ENCODE measurements at regions not wholly inside any gene's neighbourhood (a gene's known extent, or its start where the extent isn't known, plus 50 kb on each side); places are given as distances from the start of the nearest gene placed in this dataset.
A peak's percentile ranks its signal among the peaks of the same experiment; 100 is the strongest.
"Not testable (repeated sequence)": the region's sequence is repeated elsewhere in the genome, so short reads cannot be mapped to it uniquely, and the experiment has no call there.

GRCh38 chr9:115804206-115804605, 349.4 kb upstream of the PAPPA start:
- no peak for DNase-seq (ENCODE audit: low read depth)
- TF ChIP-seq, protein P1, sequence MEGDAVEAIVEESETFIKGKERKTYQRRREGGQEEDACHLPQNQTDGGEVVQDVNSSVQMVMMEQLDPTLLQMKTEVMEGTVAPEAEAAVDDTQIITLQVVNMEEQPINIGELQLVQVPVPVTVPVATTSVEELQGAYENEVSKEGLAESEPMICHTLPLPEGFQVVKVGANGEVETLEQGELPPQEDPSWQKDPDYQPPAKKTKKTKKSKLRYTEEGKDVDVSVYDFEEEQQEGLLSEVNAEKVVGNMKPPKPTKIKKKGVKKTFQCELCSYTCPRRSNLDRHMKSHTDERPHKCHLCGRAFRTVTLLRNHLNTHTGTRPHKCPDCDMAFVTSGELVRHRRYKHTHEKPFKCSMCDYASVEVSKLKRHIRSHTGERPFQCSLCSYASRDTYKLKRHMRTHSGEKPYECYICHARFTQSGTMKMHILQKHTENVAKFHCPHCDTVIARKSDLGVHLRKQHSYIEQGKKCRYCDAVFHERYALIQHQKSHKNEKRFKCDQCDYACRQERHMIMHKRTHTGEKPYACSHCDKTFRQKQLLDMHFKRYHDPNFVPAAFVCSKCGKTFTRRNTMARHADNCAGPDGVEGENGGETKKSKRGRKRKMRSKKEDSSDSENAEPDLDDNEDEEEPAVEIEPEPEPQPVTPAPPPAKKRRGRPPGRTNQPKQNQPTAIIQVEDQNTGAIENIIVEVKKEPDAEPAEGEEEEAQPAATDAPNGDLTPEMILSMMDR (conservative IDR thresholded peaks at IDR 0.05; ENCODE audit: low read depth, low read length) = no peak
- H3K4me3 ChIP-seq (ENCODE audit: low read depth, low read length) = no peak overlapping the region

DNA sequence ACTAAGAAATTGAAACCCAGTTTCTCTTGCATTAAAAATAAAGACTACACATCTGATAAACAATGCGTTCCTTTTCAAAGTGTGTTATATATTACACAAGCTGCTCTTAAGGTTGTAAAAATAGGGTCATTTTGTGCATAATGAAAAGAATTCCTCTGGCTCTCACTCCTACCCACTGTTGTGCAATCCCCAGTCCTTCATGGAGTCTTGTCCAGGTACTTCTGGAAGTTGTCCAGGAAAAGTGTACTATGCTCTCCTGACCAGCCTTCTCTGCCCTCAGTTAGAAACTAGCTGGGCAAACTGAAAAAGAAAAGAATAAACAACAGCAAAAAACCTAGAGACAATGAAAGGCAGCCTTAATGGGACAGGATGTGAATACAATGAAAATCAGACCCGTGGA, 345.5 kb upstream of the PAPPA start:
- TF ChIP-seq, protein P1 (conservative IDR thresholded peaks at IDR 0.05; ENCODE audit: low read depth, low read length) = no peak

DNA sequence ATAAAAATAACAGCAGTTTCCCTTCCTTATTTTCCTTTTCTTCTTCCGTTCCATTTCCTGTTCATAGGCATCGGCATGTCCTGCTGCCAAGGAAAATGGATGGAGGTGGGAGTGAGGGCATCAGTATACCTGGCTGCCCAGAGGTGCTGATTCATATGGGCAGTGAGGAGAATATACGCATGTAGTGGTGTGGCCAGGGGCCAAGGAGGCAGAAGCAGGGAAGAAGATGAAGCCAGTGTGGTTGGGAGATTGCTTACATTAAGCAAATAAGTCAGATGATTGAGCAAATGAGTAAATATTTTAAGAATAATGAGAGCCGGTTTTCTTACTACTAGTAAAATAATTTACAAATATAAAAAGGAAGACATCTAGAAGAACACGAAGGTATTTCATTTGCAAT, 344.9 kb upstream of the PAPPA start:
- TF ChIP-seq, protein P1 (conservative IDR thresholded peaks at IDR 0.05; ENCODE audit: low read depth, low read length) = no peak
- H3K4me3 ChIP-seq (ENCODE audit: low read depth, low read length) = no peak overlapping the region
- peak; percentile 49 for DNase-seq (ENCODE audit: low read depth)

More for the DNA sequence above, 345.5 kb upstream of the PAPPA start:
- H3K4me3 ChIP-seq (ENCODE audit: low read depth, low read length) = no peak overlapping the region
- DNase-seq (ENCODE audit: low read depth) = peak; percentile 38

- peak; percentile 6 for DNase-seq (ENCODE audit: low read depth)
- TF ChIP-seq, protein P1 (conservative IDR thresholded peaks at IDR 0.05; ENCODE audit: low read depth, low read length) = no peak
- no peak overlapping the region for H3K4me3 ChIP-seq (ENCODE audit: low read depth, low read length)
These were observed 343.4 kb upstream of the PAPPA start for GRCh38 chr9:115810166-115810565.

DNA sequence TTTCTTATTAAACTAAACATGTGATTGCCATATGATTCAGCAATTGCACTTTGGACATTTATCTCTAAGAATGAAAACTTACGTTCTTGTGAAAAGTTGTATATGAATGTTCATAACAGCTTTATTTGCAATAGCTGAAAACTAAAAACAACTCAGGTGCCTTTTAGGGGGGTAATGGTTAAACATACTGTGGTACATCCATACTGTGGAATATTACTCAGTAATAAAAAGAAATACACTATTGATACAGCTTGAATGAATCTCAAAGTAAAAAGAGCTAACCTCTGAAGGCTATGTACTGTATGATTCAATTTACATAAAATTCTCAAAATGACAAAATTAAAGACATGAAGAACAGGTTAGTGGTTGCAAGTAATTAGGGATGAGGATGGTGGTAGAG, 339.5 kb upstream of the PAPPA start:
- no peak for DNase-seq (ENCODE audit: low read depth)
- no peak overlapping the region for H3K4me3 ChIP-seq (ENCODE audit: low read depth, low read length)
- TF ChIP-seq, protein P1 (conservative IDR thresholded peaks at IDR 0.05; ENCODE audit: low read depth, low read length) = no peak

GRCh38 chr9:115815786-115816185, 337.8 kb upstream of the PAPPA start:
- TF ChIP-seq, protein P1 (conservative IDR thresholded peaks at IDR 0.05; ENCODE audit: low read depth, low read length) = no peak
- no peak overlapping the region for H3K4me3 ChIP-seq (ENCODE audit: low read depth, low read length)
- DNase-seq (ENCODE audit: low read depth) = no peak

GRCh38 chr9:115818651-115819050, 334.9 kb upstream of the PAPPA start:
- H3K4me3 ChIP-seq (ENCODE audit: low read depth, low read length); DNase-seq (ENCODE audit: low read depth): not testable (repeated sequence)

DNA sequence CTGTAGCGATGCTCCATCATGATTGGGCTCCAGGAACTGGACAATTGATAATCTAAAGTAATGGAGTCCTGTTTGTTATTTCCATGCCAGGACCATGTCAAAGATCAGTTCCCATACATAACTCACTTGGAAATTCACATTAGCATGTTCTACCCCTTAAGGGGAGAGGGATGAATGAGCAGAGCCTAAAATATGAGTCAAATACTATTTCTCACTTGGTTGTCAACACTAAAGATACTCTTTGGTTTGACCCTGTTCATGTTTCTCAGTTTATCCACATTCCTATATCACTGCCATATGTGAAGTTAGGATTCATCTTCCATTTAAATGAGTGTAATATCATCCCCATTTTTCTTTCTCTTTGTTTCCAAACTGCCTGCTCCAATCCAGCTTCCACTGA, 321.6 kb upstream of the PAPPA start:
- TF ChIP-seq, protein P1 (conservative IDR thresholded peaks at IDR 0.05; ENCODE audit: low read depth, low read length) = no peak
- DNase-seq (ENCODE audit: low read depth) = no peak
- H3K4me3 ChIP-seq (ENCODE audit: low read depth, low read length) = no peak overlapping the region

Measured in choroid plexus epithelial cell (primary cell).